MM.1S (cell line): ENCODE measurements at regions not wholly inside any gene's neighbourhood (a gene's known extent, or its start where the extent isn't known, plus 50 kb on each side); places are given as distances from the start of the nearest gene placed in this dataset.
A peak's percentile ranks its signal among the peaks of the same experiment; 100 is the strongest.

Experiments used
- DNase-seq: peaks from one replicate; pipeline ENCODE4 v3.0.0-alpha.2; 2015
- H2AFZ ChIP-seq: fragments of 300-600 bp; sonication (generic); 2 replicates; pipeline ENCODE4 v1.6.0; 2016; ENCODE audit warnings: antibody characterized with exemption, low read length
- H3F3A ChIP-seq: fragments of 300-600 bp; sonication (generic); 2 replicates; pipeline ENCODE4 v1.6.1; 2016; ENCODE audit warnings: mild to moderate bottlenecking, antibody characterized with exemption, low read length, moderate library complexity, mixed read lengths; ENCODE audit not compliant: insufficient read depth
- H3K27ac ChIP-seq: fragments of 300-600 bp; sonication (generic); 2 replicates; pipeline ENCODE4 v1.5.1; 2016; ENCODE audit warnings: mild to moderate bottlenecking, low read length
- H3K27me3 ChIP-seq: fragments of 300-600 bp; sonication (generic); replicated peaks from 2 replicates; pipeline ENCODE4 v1.6.0; 2016; ENCODE audit warnings: low read length; ENCODE audit not compliant: insufficient read depth
- H3K36me3 ChIP-seq: fragments of 300-600 bp; sonication (generic); replicated peaks from 2 replicates; pipeline ENCODE4 v1.6.1; 2016; ENCODE audit warnings: mild to moderate bottlenecking, low read length, mixed read lengths; ENCODE audit not compliant: insufficient read depth
- H3K4me1 ChIP-seq: fragments of 300-600 bp; sonication (generic); 2 replicates; pipeline ENCODE4 v1.6.1; 2016; ENCODE audit warnings: low read length, mixed read lengths
- H3K4me2 ChIP-seq: fragments of 300-600 bp; sonication (generic); 2 replicates; pipeline ENCODE4 v1.6.0; 2016; ENCODE audit warnings: low read depth, low read length
- H3K4me3 ChIP-seq: fragments of 300-600 bp; sonication (generic); 2 replicates; pipeline ENCODE4 v1.5.1; 2016; ENCODE audit warnings: low read length, mixed read lengths
- H3K79me2 ChIP-seq: fragments of 300-600 bp; sonication (generic); 2 replicates; pipeline ENCODE4 v1.6.1; 2016; ENCODE audit warnings: mixed run types, low read length, mixed read lengths
- H3K9ac ChIP-seq: fragments of 300-600 bp; sonication (generic); 2 replicates; pipeline ENCODE4 v1.6.1; 2016; ENCODE audit warnings: low read length, mixed read lengths
- H3K9me2 ChIP-seq: fragments of 300-600 bp; sonication (generic); replicated peaks from 2 replicates; pipeline ENCODE4 v1.6.1; 2016; ENCODE audit warnings: mild to moderate bottlenecking, low read length, mixed read lengths; ENCODE audit not compliant: insufficient read depth
- H3K9me3 ChIP-seq: fragments of 300-600 bp; sonication (generic); replicated peaks from 2 replicates; pipeline ENCODE4 v1.6.1; 2016; ENCODE audit warnings: mild to moderate bottlenecking, low read length, mixed read lengths; ENCODE audit not compliant: insufficient read depth
- H4K20me1 ChIP-seq: fragments of 300-600 bp; sonication (generic); 2 replicates; pipeline ENCODE4 v1.6.1; 2016; ENCODE audit warnings: mild to moderate bottlenecking, low read length, moderate library complexity, mixed read lengths; ENCODE audit not compliant: insufficient read depth
- CTCF ChIP-seq: fragments of 300-600 bp; sonication (generic); IDR thresholded peaks from 2 replicates; pipeline ENCODE4 v1.5.1; 2016; ENCODE audit warnings: antibody characterized with exemption, low read length, mixed read lengths
- EZH2 ChIP-seq: fragments of 300-600 bp; sonication (generic); optimal IDR thresholded peaks from 2 replicates; pipeline ENCODE3; 2017; ENCODE audit warnings: low read depth, mild to moderate bottlenecking, antibody characterized with exemption, low read length, mixed read lengths
- EZH2phosphoT487 ChIP-seq: fragments of 300-600 bp; sonication (generic); IDR thresholded peaks from 2 replicates; pipeline ENCODE4 v1.6.1; 2018; ENCODE audit warnings: antibody characterized with exemption, low read length

- H2AFZ ChIP-seq = peak overlapping the region; percentile 71
- H3K9me3 ChIP-seq = no peaks in the 10 kb centered on the region
- peak overlapping the region; percentile 42; the same call in 1 of the 2 replicates for H3K4me2 ChIP-seq
- no peaks in the 10 kb centered on the region for H3K9me2 ChIP-seq
- no peaks in the 10 kb centered on the region for H4K20me1 ChIP-seq
- H3K79me2 ChIP-seq = no peaks in the 10 kb centered on the region
- H3F3A ChIP-seq = no peaks in the 10 kb centered on the region
- no peaks in the 10 kb centered on the region for H3K4me1 ChIP-seq
- H3K36me3 ChIP-seq = no peaks in the 10 kb centered on the region
- no peak overlapping the region for H3K27ac ChIP-seq
- TF ChIP-seq CTCF = peak; percentile 98
- no peak for TF ChIP-seq EZH2
- H3K9ac ChIP-seq = no peak overlapping the region
- peak; percentile 84 for DNase-seq
- H3K4me3 ChIP-seq = no peak overlapping the region
- no peaks in the 10 kb centered on the region for H3K27me3 ChIP-seq
Measured at GRCh38 chr12:46071769-46072624, 81.6 kb upstream of the SCAF11 start.

- H3K79me2 ChIP-seq = no peaks in the 10 kb centered on the region
- H3K27ac ChIP-seq = no peak overlapping the region
- no peaks in the 10 kb centered on the region for H3F3A ChIP-seq
- no peaks in the 10 kb centered on the region for H3K27me3 ChIP-seq
- H3K4me3 ChIP-seq = no peak overlapping the region
- TF ChIP-seq CTCF (peak; percentile 19), EZH2phosphoT487 (no peak), EZH2 (no peak)
- H3K9me2 ChIP-seq = no peaks in the 10 kb centered on the region
- no peaks in the 10 kb centered on the region for H3K36me3 ChIP-seq
- no peak overlapping the region for H3K9ac ChIP-seq
- H4K20me1 ChIP-seq = no peaks in the 10 kb centered on the region
- H3K4me2 ChIP-seq = no peak overlapping the region
- H2AFZ ChIP-seq = peak overlapping the region; percentile 71; the same call in 1 of the 2 replicates
- peak; percentile 36 for DNase-seq
- H3K4me1 ChIP-seq = no peaks in the 10 kb centered on the region
- H3K9me3 ChIP-seq = no peaks in the 10 kb centered on the region
Measured at GRCh38 chr12:46071335-46071734, 81.0 kb upstream of the SCAF11 start.

- no peak overlapping the region for H3K27ac ChIP-seq
- no peaks in the 10 kb centered on the region; the same call in 1 of the 2 replicates for H3F3A ChIP-seq
- H3K4me1 ChIP-seq = peaks cover 6% of the 10 kb centered on the region; the same call in 1 of the 2 replicates
- no peak overlapping the region for H3K9ac ChIP-seq
- H2AFZ ChIP-seq = no peak overlapping the region
- H3K27me3 ChIP-seq = no peaks in the 10 kb centered on the region
- H3K9me2 ChIP-seq = no peaks in the 10 kb centered on the region
- no peak overlapping the region for H3K4me2 ChIP-seq
- H3K36me3 ChIP-seq = no peaks in the 10 kb centered on the region
- no peaks in the 10 kb centered on the region for H3K79me2 ChIP-seq
- DNase-seq = no peak
- no peaks in the 10 kb centered on the region for H3K9me3 ChIP-seq
- H3K4me3 ChIP-seq = no peak overlapping the region
- TF ChIP-seq CTCF (no peak), EZH2phosphoT487 (no peak), EZH2 (no peak)
- no peaks in the 10 kb centered on the region for H4K20me1 ChIP-seq
Measured at GRCh38 chr12:46067094-46067493, 76.7 kb upstream of the SCAF11 start.
